ENCODE measurements at regions not wholly inside any gene's neighbourhood (a gene's known extent, or its start where the extent isn't known, plus 50 kb on each side); places are given as distances from the start of the nearest gene placed in this dataset.

GRCh38 chr17:79393358-79394052, 217.3 kb downstream of the RBFOX3 start:
- DNase-seq, result peak; percentile 34 to 69

- DNase-seq, result no peak
Observed at GRCh38 chr17:79392598-79392997, 218.3 kb downstream of the RBFOX3 start.

GRCh38 chr17:79391376-79392233, 219.2 kb downstream of the RBFOX3 start:
- peak; percentile 49 to 66 for DNase-seq

- DNase-seq, result no peak
Observed at GRCh38 chr17:79389896-79390295, 221.0 kb downstream of the RBFOX3 start.

GRCh38 chr17:79388556-79389295, 222.1 kb downstream of the RBFOX3 start:
- peak; percentile 14 to 38 for DNase-seq

GRCh38 chr17:79387783-79388182, 223.1 kb downstream of the RBFOX3 start:
- DNase-seq, result no peak

GRCh38 chr17:79385962-79386563, 224.8 kb downstream of the RBFOX3 start:
- no peak for DNase-seq

- DNase-seq, result no peak
Observed at GRCh38 chr17:79382313-79382712, 228.5 kb downstream of the RBFOX3 start.

- no peak for DNase-seq
Observed at GRCh38 chr17:79379700-79380445, 231.0 kb downstream of the RBFOX3 start.

GRCh38 chr17:79377230-79377786, 233.5 kb downstream of the RBFOX3 start:
- DNase-seq, result no peak

GRCh38 chr17:79374807-79375206, 236.0 kb downstream of the RBFOX3 start:
- DNase-seq, result no peak

- no peak for DNase-seq
Observed at GRCh38 chr17:79374087-79374689, 236.7 kb downstream of the RBFOX3 start.

GRCh38 chr17:79372470-79373238, 238.2 kb downstream of the RBFOX3 start:
- no peak for DNase-seq

- no peak for DNase-seq
Observed at GRCh38 chr17:79371984-79372383, 238.9 kb downstream of the RBFOX3 start.

GRCh38 chr17:79370594-79370993, 240.3 kb downstream of the RBFOX3 start:
- DNase-seq, result no peak

GRCh38 chr17:79370126-79370525, 240.7 kb downstream of the RBFOX3 start:
- DNase-seq, result no peak

- DNase-seq, result no peak
Observed at GRCh38 chr17:79369532-79369931, 241.3 kb downstream of the RBFOX3 start.

GRCh38 chr17:79369001-79369400, 241.8 kb downstream of the RBFOX3 start:
- no peak for DNase-seq

- no peak for DNase-seq
Observed at GRCh38 chr17:79368521-79368920, 242.3 kb downstream of the RBFOX3 start.

- DNase-seq, result no peak
Observed at GRCh38 chr17:79366988-79367571, 243.8 kb downstream of the RBFOX3 start.

Measured in NCI-H1930 (cell line).